ENCODE measurements at regions not wholly inside any gene's neighbourhood (a gene's known extent, or its start where the extent isn't known, plus 50 kb on each side); places are given as distances from the start of the nearest gene placed in this dataset.

DNA sequence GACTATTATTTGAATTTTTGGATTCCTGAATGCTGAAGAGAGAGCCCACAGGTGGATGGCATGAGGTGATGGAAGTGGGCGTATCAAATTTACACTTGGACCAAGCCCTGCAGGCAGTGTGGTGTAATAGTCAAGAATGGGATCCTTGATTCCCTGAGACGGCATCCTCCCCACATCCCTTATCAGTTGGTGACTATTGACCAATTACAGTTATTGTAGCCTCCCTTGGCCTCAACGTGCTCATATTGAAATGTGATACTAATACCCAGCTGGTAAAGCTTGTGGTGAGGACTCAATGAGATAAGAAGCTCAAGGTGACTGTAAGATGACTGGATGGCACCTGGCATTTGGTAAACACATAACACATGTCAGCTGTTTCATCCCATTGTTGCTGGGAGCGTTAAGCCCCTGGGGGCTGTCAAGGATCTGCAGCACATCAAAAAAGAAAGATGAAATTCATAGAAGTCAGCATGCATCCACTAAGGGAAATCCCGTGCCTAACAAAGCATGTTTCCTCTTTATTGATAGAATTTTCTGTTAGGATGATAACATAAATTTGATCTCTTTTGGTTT, 65.6 kb upstream of the IRX2 start:
- Histone ChIP-seq H3K4me1 (ENCODE audit: control insufficient read depth, insufficient read depth, low read length) (no peaks in the 10 kb centered on the region), H3K79me2 (ENCODE audit: control insufficient read depth, insufficient read depth, low read length) (no peaks in the 10 kb centered on the region), H3K27ac (ENCODE audit: control insufficient read depth, insufficient read depth) (no peak overlapping the region), H3K4me2 (ENCODE audit: control insufficient read depth, insufficient read depth) (no peak overlapping the region), H3K9ac (ENCODE audit: control insufficient read depth, insufficient read depth, low read length) (no peak overlapping the region), H4K20me1 (ENCODE audit: control insufficient read depth, insufficient read depth) (no peaks in the 10 kb centered on the region), H2AFZ (ENCODE audit: control insufficient read depth, low read depth, low read length) (no peak overlapping the region), H3K27me3 (replicated peaks in 1 of 2; ENCODE audit: control insufficient read depth in 2 of 2, insufficient read depth in 2 of 2, low read length in 1 of 2) (no peaks in the 10 kb centered on the region), H3K4me3 (no peak overlapping the region), H3K36me3 (ENCODE audit: control insufficient read depth in 2 of 2, insufficient read depth in 2 of 2, low read length in 1 of 2) (no peaks in the 10 kb centered on the region), H3K9me3 (replicated peaks; ENCODE audit: control insufficient read depth, insufficient read depth, low read length) (no peaks in the 10 kb centered on the region; the same call in 2 of the 3 replicates)
- SMC1A ChIA-PET (ENCODE audit: uncharacterized antibody, unreplicated experiment): no interaction called here
- RAD21 ChIA-PET (ENCODE audit: unreplicated experiment): no interaction called here
- POLR2A ChIA-PET: no interaction called here
- CTCF ChIA-PET: no interaction called here
- intact Hi-C loops (cut with micrococcal nuclease; ENCODE audit: unreplicated experiment) (no loop called here), in situ Hi-C loops (cut with MboI) (no loop called here)
- FAIRE-seq (no peak), DNase-seq (ENCODE audit: low read depth, low spot score) (no peak), ATAC-seq (no peak)
- TF ChIP-seq ZNF24 (IDR thresholded peaks at IDR 0.05): no peak
- no peak for TF ChIP-seq ZZZ3 (IDR thresholded peaks at IDR 0.05; ENCODE audit: control insufficient read depth, insufficient read length, low read depth)
- TF ChIP-seq, protein P1, sequence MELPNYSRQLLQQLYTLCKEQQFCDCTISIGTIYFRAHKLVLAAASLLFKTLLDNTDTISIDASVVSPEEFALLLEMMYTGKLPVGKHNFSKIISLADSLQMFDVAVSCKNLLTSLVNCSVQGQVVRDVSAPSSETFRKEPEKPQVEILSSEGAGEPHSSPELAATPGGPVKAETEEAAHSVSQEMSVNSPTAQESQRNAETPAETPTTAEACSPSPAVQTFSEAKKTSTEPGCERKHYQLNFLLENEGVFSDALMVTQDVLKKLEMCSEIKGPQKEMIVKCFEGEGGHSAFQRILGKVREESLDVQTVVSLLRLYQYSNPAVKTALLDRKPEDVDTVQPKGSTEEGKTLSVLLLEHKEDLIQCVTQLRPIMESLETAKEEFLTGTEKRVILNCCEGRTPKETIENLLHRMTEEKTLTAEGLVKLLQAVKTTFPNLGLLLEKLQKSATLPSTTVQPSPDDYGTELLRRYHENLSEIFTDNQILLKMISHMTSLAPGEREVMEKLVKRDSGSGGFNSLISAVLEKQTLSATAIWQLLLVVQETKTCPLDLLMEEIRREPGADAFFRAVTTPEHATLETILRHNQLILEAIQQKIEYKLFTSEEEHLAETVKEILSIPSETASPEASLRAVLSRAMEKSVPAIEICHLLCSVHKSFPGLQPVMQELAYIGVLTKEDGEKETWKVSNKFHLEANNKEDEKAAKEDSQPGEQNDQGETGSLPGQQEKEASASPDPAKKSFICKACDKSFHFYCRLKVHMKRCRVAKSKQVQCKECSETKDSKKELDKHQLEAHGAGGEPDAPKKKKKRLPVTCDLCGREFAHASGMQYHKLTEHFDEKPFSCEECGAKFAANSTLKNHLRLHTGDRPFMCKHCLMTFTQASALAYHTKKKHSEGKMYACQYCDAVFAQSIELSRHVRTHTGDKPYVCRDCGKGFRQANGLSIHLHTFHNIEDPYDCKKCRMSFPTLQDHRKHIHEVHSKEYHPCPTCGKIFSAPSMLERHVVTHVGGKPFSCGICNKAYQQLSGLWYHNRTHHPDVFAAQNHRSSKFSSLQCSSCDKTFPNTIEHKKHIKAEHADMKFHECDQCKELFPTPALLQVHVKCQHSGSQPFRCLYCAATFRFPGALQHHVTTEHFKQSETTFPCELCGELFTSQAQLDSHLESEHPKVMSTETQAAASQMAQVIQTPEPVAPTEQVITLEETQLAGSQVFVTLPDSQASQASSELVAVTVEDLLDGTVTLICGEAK (IDR thresholded peaks at IDR 0.05; ENCODE audit: borderline replicate concordance): no peak
- TF ChIP-seq, protein P2, sequence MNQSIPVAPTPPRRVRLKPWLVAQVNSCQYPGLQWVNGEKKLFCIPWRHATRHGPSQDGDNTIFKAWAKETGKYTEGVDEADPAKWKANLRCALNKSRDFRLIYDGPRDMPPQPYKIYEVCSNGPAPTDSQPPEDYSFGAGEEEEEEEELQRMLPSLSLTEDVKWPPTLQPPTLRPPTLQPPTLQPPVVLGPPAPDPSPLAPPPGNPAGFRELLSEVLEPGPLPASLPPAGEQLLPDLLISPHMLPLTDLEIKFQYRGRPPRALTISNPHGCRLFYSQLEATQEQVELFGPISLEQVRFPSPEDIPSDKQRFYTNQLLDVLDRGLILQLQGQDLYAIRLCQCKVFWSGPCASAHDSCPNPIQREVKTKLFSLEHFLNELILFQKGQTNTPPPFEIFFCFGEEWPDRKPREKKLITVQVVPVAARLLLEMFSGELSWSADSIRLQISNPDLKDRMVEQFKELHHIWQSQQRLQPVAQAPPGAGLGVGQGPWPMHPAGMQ (IDR thresholded peaks at IDR 0.05; ENCODE audit: borderline replicate concordance): no peak
- no peak for TF ChIP-seq SMAD1 (IDR thresholded peaks at IDR 0.05; ENCODE audit: low read depth, partially characterized antibody)
- TF ChIP-seq CHD2 (IDR thresholded peaks at IDR 0.05; ENCODE audit: borderline replicate concordance, low read depth, low read length): no peak
- TF ChIP-seq RB1 (IDR thresholded peaks at IDR 0.05; ENCODE audit: borderline replicate concordance): no peak
- TF ChIP-seq, protein P3, sequence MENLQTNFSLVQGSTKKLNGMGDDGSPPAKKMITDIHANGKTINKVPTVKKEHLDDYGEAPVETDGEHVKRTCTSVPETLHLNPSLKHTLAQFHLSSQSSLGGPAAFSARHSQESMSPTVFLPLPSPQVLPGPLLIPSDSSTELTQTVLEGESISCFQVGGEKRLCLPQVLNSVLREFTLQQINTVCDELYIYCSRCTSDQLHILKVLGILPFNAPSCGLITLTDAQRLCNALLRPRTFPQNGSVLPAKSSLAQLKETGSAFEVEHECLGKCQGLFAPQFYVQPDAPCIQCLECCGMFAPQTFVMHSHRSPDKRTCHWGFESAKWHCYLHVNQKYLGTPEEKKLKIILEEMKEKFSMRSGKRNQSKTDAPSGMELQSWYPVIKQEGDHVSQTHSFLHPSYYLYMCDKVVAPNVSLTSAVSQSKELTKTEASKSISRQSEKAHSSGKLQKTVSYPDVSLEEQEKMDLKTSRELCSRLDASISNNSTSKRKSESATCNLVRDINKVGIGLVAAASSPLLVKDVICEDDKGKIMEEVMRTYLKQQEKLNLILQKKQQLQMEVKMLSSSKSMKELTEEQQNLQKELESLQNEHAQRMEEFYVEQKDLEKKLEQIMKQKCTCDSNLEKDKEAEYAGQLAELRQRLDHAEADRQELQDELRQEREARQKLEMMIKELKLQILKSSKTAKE (IDR thresholded peaks at IDR 0.05; ENCODE audit: low read depth, poor library complexity, severe bottlenecking): no peak
- TF ChIP-seq BACH1 (IDR thresholded peaks at IDR 0.05; ENCODE audit: borderline replicate concordance): no peak
- no peak for TF ChIP-seq MTA2 (IDR thresholded peaks at IDR 0.05; ENCODE audit: low read depth)
- no peak for TF ChIP-seq NFIC (IDR thresholded peaks at IDR 0.05; ENCODE audit: low read depth, low read length)
- TF ChIP-seq NFXL1 (IDR thresholded peaks at IDR 0.05; ENCODE audit: borderline replicate concordance): no peak
- TF ChIP-seq CREM (IDR thresholded peaks at IDR 0.05; ENCODE audit: low read depth): no peak
- TF ChIP-seq RBBP5 (conservative IDR thresholded peaks at IDR 0.05): no peak
- 9% methylated on average over 5 of the region's 5 CpGs for WGBS (ENCODE audit: insufficient coverage, insufficient replicate concordance, low lambda C conversion rate, missing lambda C conversion rate)
- no TSS peak for BruUV-seq (replicated peaks)
